ENCODE measurements at regions not wholly inside any gene's neighbourhood (a gene's known extent, or its start where the extent isn't known, plus 50 kb on each side); places are given as distances from the start of the nearest gene placed in this dataset.
"Not testable (repeated sequence)": the region's sequence is repeated elsewhere in the genome, so short reads cannot be mapped to it uniquely, and the experiment has no call there.

GRCh38 chr12:65728848-65729793 is 95.2 kb upstream of the HMGA2 start:
- intact Hi-C loops (cut with micrococcal nuclease): no loop called here

- intact Hi-C loops (cut with micrococcal nuclease): no loop called here
Observed at GRCh38 chr12:65731771-65732170, 92.5 kb upstream of the HMGA2 start.

- intact Hi-C loops (cut with micrococcal nuclease): not testable (repeated sequence)
Observed at GRCh38 chr12:65733643-65734042, 90.6 kb upstream of the HMGA2 start.

DNA sequence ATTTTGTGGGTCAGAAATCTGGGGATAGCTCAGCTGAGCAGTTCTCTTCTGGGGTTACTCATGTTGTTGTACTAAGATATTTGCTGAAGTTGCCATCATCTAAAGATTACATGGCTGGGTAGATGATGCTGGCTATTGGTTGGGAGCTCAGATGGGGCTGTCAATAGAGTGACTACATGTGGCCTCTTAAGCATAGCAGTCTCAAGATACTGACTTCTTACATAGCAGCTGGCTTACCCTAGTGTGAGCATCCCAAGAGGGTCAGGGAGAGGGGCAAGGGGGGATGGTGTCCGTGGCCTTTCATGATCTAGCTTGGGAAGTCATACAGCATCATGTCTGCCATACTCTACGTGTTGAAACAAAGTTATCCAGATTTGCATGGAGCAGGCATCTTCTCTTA is 90.1 kb upstream of the HMGA2 start:
- intact Hi-C loops (cut with micrococcal nuclease): no loop called here

GRCh38 chr12:65739606-65740005 is 84.7 kb upstream of the HMGA2 start:
- intact Hi-C loops (cut with micrococcal nuclease): loop anchor here (2.0 kb wide), 1 partner anchor 85 kb away; the partner anchor contains the start of gene HMGA2

GRCh38 chr12:65740506-65740872 is 83.8 kb upstream of the HMGA2 start:
- intact Hi-C loops (cut with micrococcal nuclease): loop anchor here (2.0 kb wide), 1 partner anchor 84 kb away; the partner anchor contains the start of gene HMGA2

DNA sequence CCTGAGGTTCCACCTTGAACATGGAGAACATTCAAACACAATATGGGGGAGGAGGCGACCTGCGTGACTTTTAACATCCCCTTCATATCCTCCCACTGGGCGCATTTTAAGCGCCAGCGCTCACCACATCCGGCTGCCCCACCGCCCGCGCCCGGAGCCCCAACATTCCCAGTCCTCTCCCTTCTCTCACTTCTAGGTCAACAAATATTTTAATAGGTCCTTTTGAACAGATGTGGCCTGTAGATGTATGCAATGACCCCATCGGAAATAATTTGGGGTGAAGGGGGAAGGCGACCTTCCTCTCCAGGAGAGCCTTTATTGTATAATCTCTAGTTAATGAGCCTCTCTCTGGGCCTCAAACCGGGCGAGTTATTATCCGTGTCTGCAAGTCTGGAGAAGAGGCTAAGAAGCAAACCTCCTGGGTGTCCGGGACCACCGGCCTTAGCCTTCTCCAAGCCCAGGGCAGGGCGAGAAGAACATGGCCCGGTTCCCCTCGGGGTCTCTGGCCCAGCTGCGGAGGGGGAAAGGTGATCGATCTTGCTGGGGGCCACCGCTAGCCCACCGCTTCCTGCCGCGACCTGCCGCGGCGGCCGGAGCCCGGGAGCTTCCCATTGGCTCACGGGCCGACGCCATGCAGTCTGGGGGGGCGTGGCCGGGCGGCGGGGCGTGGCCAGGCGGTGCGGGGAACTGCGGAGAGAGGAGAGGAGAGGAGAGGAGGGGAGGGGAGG is 83.2 kb upstream of the HMGA2 start:
- intact Hi-C loops (cut with micrococcal nuclease): loop anchor here (2.0 kb wide), 1 partner anchor 84 kb away; the partner anchor contains the start of gene HMGA2

- intact Hi-C loops (cut with micrococcal nuclease): loop anchor here (2.0 kb wide), 1 partner anchor 83 kb away; the partner anchor contains the start of gene HMGA2
Observed at GRCh38 chr12:65741656-65742017, 82.6 kb upstream of the HMGA2 start.

- intact Hi-C loops (cut with micrococcal nuclease): no loop called here
Observed at GRCh38 chr12:65742018-65743010, 82.0 kb upstream of the HMGA2 start.

GRCh38 chr12:65744236-65744840 is 79.9 kb upstream of the HMGA2 start:
- intact Hi-C loops (cut with micrococcal nuclease): not testable (repeated sequence)

DNA sequence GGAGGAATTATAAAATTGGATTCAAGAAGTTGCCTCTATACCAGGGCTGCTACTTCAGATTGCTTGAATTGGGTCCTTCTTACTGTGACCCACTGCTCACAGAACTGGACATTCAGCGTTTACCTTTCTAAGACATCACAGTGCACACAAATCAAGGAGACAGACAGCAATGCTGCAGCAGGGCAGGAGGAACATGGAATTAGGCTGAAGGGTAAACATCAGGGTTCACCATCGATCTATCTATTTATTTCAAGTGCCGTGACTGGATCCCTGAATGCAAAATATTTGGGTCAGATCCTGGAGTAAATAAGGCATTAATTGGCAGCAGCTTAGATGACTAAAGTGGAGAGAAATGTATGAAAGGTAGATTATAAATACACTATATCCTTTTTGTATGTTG is 76.9 kb upstream of the HMGA2 start:
- intact Hi-C loops (cut with micrococcal nuclease): no loop called here

- intact Hi-C loops (cut with micrococcal nuclease): no loop called here
Observed at GRCh38 chr12:65748332-65748731, 76.0 kb upstream of the HMGA2 start.

GRCh38 chr12:65754290-65754689 is 70.0 kb upstream of the HMGA2 start:
- intact Hi-C loops (cut with micrococcal nuclease): no loop called here

GRCh38 chr12:65754744-65755595 is 69.3 kb upstream of the HMGA2 start:
- intact Hi-C loops (cut with micrococcal nuclease): no loop called here

DNA sequence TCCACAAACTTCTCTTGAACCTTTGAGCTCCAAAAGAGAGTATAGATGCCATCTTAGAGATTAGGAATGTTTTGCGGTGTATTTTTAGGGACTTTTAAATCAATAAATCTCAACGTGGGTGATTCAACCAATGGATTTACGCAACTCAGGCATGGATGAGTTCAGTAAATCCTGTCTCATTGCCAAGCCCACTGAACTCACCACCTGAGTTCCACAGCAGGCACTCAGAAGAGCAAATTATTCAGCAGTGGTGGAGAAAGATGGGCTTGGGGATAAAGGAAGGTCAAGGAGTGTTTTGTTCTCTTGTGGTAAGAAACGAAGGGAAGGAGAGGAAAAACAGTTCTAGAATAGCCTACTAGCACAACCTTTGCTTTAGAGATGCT is 68.7 kb upstream of the HMGA2 start:
- intact Hi-C loops (cut with micrococcal nuclease): no loop called here

- intact Hi-C loops (cut with micrococcal nuclease): no loop called here
Observed at GRCh38 chr12:65756267-65756666, 68.0 kb upstream of the HMGA2 start.

DNA sequence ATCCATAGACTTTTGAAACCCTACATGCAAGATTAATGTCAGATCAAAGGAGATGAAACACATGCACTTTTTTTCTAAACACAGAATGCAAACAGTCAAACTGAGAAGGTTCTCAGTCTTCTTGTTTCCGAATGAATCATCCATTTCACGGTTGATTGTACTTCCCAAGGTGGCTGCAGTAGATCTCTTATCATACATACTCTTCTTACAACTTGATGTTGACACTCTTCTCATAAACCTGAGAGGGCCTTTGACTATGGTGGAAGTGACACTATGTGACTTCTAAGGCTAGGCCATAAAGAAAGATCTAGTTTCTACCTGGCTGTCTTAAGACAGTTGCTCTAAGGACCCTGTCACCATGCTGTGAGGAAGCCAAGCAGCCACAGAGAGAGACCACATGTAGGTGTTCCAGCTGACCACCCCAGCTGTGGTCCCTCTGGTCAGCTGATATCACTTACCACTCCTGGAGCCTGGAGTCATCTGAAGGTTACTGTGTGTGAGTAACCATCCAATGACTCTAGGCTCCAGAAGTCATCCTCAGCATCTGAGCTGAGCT is 67.2 kb upstream of the HMGA2 start:
- intact Hi-C loops (cut with micrococcal nuclease): no loop called here

- intact Hi-C loops (cut with micrococcal nuclease): no loop called here
Observed at GRCh38 chr12:65758401-65758800, 65.9 kb upstream of the HMGA2 start.

- intact Hi-C loops (cut with micrococcal nuclease): no loop called here
Observed at GRCh38 chr12:65759735-65760134, 64.5 kb upstream of the HMGA2 start.
